Stimulated activated naive CD8-positive, alpha-beta T cell treated with anti-CD3 and anti-CD28 coated beads, Interleukin-15, Interleukin-2, amounts not matched to agents 100 ng/mL and 50 ng/mL, for 24 hours (primary cell): ENCODE measurements at regions not wholly inside any gene's neighbourhood (a gene's known extent, or its start where the extent isn't known, plus 50 kb on each side); places are given as distances from the start of the nearest gene placed in this dataset.
A peak's percentile ranks its signal among the peaks of the same experiment; 100 is the strongest.

Experiments
- H3K27ac Mint-ChIP-seq: one replicate; pipeline ENCODE4 v1.8.0; 2021; ENCODE audit warnings: mild to moderate bottlenecking, mixed read lengths
- H3K27me3 Mint-ChIP-seq: one replicate; pipeline ENCODE4 v1.8.0; 2021; ENCODE audit warnings: mixed read lengths
- H3K36me3 Mint-ChIP-seq: one replicate; pipeline ENCODE4 v1.8.0; 2021; ENCODE audit warnings: low read depth, mixed read lengths
- H3K4me1 Mint-ChIP-seq: one replicate; pipeline ENCODE4 v1.8.0; 2021; ENCODE audit warnings: low read depth, mixed read lengths
- H3K4me3 Mint-ChIP-seq: one replicate; pipeline ENCODE4 v1.8.0; 2021; ENCODE audit warnings: mild to moderate bottlenecking, mixed read lengths
- H3K9me3 Mint-ChIP-seq: one replicate; pipeline ENCODE4 v1.8.0; 2021; ENCODE audit warnings: mixed read lengths

DNA sequence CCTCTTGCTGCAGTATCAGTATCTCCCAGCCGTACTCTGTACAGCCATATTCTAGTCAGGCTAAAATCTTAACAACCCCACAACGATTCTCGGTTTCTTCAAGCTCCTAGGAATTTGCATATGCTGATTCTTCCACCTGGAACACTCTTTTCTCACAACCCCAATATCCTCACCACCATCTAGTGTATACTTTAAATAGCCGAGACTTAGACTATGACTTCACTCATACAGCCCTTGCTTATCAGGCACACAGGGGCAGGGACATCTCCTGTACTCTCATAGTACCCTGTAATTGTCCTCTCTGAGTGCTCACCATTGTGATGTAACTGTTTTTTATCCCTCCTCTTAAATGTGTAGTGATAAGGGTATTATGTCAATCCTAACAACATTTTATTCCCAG lies 2126.4 kb upstream of the TENM3 start:
- H3K36me3 Mint-ChIP-seq: no peaks in the 10 kb centered on the region
- peaks cover 5% of the 10 kb centered on the region for H3K9me3 Mint-ChIP-seq
- no peaks in the 10 kb centered on the region for H3K4me1 Mint-ChIP-seq
- H3K27me3 Mint-ChIP-seq: no peaks in the 10 kb centered on the region
- H3K4me3 Mint-ChIP-seq: no peak overlapping the region
- H3K27ac Mint-ChIP-seq: no peak overlapping the region

DNA sequence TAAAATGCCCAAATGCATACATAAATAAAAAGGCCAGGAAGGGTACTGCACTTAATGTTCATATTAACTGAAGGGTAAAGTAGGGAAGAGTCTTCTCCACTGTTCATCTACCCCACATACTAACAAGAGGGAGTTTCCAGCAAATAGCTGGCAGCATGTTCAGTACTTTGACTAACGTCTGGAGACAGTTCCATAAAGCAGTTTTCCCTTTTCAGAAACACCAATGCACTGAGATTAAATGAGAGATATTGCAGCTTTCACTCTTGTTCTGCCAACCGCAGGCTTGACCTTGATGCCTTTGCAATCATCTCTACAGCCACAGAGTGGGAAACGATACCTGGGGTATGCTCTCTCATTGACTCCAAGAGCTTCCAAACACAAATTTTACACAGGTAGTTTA lies 2123.1 kb upstream of the TENM3 start:
- H3K27me3 Mint-ChIP-seq: no peaks in the 10 kb centered on the region
- no peak overlapping the region for H3K27ac Mint-ChIP-seq
- peaks cover 5% of the 10 kb centered on the region for H3K9me3 Mint-ChIP-seq
- no peaks in the 10 kb centered on the region for H3K4me1 Mint-ChIP-seq
- H3K36me3 Mint-ChIP-seq: no peaks in the 10 kb centered on the region
- H3K4me3 Mint-ChIP-seq: no peak overlapping the region

DNA sequence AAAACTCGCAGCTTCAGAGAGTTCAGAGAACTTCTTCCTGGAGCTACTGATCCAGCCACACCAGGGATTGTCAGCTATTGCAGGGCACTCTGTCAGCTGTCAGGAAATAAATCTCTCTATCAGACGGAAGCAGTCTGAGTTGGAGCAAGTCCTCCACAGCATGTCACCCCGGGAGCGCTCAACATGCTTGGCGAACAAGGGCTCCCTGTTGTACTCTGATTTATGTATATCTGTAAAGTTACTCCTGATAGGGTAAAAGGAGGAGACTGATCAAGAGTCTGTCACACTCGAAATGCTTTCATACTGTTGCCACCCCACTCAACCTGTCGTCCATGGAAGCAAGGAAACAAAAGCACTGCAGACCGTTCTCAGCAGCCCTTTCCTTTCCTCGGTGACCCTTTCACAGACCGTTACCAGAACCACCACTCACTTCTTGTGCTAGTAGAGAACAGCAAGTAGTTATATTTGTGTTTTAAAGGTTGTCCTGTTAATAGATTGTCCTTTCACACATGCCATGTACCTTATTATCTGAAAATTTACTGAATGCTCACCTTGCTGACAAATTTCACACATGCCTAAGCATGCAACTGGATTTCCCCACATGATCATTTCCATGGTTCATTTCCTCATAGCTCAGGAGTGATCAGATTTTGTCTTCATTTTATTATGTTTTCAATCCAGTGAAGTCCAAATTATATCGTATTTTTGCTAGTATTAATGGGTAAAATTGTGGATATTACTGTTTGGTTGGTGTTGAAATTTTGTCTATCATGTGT lies 2108.9 kb upstream of the TENM3 start:
- Mint-ChIP-seq H3K36me3 (no peaks in the 10 kb centered on the region), H3K4me3 (peak overlapping the region; percentile 23), H3K27me3 (no peaks in the 10 kb centered on the region), H3K27ac (no peak overlapping the region), H3K9me3 (no peaks in the 10 kb centered on the region), H3K4me1 (no peaks in the 10 kb centered on the region)

DNA sequence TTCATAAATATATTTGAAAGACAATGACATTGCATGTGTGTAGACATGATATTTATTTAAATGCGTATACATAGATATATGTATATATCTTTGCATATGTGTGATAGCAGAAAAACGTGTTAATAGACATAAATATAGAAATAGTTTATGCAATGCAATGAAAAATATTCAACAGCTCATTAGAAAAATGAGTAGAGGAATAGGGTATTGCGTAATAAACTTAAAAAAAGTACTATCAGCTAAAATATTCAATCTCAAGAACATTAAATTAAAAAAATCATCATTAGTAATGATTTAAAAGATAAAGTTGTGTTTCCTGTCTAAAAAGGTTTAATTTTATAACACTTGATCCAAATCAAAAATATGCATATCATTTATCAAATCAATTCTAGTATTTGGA lies 2101.5 kb upstream of the TENM3 start:
- H3K27ac Mint-ChIP-seq: no peak overlapping the region
- no peak overlapping the region for H3K4me3 Mint-ChIP-seq
- no peaks in the 10 kb centered on the region for H3K36me3 Mint-ChIP-seq
- H3K9me3 Mint-ChIP-seq: peaks cover 3% of the 10 kb centered on the region
- H3K27me3 Mint-ChIP-seq: no peaks in the 10 kb centered on the region
- no peaks in the 10 kb centered on the region for H3K4me1 Mint-ChIP-seq

DNA sequence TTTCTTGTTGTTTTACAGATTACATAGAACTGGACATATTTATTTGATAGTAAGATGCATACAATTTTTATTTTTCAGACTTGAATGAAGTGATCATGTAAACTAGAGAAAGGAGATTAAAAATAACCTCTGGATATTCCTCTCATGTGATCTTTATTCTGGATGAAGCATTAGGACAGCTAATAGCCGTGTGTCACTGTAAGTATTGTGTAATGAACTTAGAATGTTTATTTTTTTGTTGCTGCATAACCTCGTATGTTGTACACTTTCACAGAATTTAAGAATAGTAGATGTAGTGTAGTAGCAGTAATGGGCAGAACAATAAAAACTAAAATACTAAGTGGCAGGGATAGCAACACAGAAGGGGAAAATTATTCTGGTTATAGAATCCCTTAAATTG lies 2094.5 kb upstream of the TENM3 start:
- Mint-ChIP-seq H3K27ac (no peak overlapping the region), H3K4me3 (no peak overlapping the region), H3K9me3 (no peaks in the 10 kb centered on the region), H3K27me3 (no peaks in the 10 kb centered on the region), H3K36me3 (no peaks in the 10 kb centered on the region), H3K4me1 (no peaks in the 10 kb centered on the region)

DNA sequence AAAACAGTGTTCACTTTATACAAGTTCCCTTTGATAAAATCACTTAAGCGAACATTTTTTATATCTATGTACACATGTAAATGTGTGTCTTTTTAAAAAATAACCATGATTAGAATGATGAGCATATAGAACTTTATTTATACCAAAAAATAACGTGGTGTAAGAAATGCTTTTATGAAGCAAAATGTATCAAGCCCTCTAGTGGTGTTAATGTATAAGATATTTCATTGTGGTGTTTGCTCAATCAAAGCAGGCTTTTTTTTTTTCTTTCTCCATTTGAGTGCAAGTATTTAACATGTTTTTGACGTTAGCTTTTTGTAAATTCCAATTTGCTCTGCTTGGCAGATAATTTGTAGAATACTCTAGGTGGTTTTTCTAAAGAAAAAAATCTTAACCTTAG lies 2092.4 kb upstream of the TENM3 start:
- Mint-ChIP-seq H3K27me3 (no peaks in the 10 kb centered on the region), H3K27ac (no peak overlapping the region), H3K36me3 (no peaks in the 10 kb centered on the region), H3K4me1 (no peaks in the 10 kb centered on the region), H3K9me3 (no peaks in the 10 kb centered on the region), H3K4me3 (no peak overlapping the region)

DNA sequence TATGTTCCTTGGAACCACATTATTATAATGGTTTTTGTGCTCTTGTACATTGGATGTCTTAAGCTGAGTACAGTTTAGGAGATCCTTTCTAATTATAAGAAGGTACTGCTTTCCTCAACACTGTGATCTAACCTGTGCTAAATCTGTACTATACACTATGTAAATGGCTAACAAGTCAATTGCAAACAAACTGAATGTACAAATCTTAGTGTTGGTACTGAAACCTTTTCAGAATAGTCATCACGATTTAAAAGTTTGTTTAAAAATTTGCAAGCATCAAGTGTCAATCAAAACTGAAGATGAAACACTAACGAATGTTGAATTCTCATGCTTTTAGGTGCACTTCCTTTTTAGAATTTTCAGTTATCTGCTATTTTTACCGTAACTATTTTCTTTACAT lies 2090.4 kb upstream of the TENM3 start:
- Mint-ChIP-seq H3K27me3 (no peaks in the 10 kb centered on the region), H3K36me3 (no peaks in the 10 kb centered on the region), H3K9me3 (no peaks in the 10 kb centered on the region), H3K4me1 (no peaks in the 10 kb centered on the region), H3K27ac (no peak overlapping the region), H3K4me3 (no peak overlapping the region)

DNA sequence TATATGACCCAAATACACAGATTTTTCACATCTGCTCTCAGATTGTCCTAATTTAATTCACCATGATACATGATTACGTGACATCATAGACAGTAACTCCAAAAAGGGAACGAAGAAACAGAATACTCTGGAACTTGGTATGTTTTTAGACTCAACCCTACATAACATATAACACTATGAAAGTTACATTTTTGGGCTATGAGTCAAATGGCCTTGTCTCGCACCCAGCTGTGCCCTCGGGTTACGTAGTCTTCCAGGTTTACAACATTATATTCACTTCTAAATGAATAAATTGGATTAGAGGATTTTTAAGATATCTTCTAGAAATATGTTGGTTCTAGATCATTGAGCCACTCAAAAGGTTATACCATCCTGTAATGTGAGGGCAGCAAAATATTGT lies 2089.6 kb upstream of the TENM3 start:
- Mint-ChIP-seq H3K4me1 (no peaks in the 10 kb centered on the region), H3K36me3 (no peaks in the 10 kb centered on the region), H3K9me3 (no peaks in the 10 kb centered on the region), H3K27me3 (no peaks in the 10 kb centered on the region), H3K27ac (no peak overlapping the region), H3K4me3 (no peak overlapping the region)

DNA sequence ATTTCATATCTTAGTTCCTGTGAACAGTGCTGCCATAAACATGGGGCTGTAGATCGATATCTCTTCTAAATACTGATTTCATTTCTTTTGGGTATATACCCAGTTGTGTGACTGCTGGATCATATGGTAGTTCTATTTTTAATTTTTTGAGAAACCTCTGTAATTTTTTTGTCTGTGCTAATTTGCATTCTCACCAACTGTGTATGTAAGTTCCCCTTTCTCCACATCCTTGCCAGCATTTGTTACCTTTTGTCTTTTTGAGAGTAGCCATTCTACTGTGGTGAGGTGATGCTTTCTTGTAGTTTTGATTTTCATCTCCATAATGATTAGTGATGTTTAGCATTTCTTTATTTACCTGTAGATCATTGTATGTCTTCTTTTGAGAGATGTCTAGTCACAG lies 2086.5 kb upstream of the TENM3 start:
- no peak overlapping the region for H3K27ac Mint-ChIP-seq
- no peak overlapping the region for H3K4me3 Mint-ChIP-seq
- H3K27me3 Mint-ChIP-seq: no peaks in the 10 kb centered on the region
- H3K36me3 Mint-ChIP-seq: no peaks in the 10 kb centered on the region
- no peaks in the 10 kb centered on the region for H3K4me1 Mint-ChIP-seq
- H3K9me3 Mint-ChIP-seq: no peaks in the 10 kb centered on the region

DNA sequence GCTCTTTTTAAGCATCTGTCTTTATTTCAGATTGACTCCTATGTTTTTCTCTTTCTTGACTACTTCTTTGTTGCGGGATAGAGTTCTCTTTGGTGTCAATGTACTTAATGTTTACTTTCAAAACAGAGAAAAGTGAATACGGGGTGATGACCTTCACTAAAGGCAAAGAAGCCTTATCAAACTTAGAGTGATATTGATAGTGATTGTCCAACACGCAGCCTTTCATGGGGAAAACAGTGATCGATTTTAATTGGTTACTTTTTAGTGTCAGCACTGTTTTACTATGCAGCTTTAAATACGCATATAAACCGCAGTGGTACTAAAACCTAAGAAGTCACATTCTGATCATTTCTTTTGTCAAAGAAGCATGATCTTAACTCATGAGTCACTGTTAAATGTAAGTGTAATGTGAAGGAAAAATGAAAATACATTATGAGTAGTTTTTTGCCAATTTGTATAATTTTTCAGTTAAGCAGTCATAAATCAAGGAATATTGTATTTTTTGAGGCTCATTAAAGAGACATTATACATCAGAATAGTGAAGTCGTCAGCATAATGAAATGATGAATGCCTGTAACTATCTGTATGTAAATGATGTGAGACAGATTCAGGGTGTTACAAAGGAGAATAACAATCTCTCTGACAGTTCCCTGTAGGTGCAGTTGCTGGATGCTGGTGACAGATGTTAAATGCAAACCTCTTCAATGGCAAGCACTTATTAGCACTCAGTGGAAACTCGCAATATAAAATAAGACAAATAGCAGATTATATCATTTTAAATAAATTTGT lies 2082.8 kb upstream of the TENM3 start:
- no peak overlapping the region for H3K27ac Mint-ChIP-seq
- no peaks in the 10 kb centered on the region for H3K36me3 Mint-ChIP-seq
- no peaks in the 10 kb centered on the region for H3K9me3 Mint-ChIP-seq
- no peak overlapping the region for H3K4me3 Mint-ChIP-seq
- no peaks in the 10 kb centered on the region for H3K27me3 Mint-ChIP-seq
- no peaks in the 10 kb centered on the region for H3K4me1 Mint-ChIP-seq

DNA sequence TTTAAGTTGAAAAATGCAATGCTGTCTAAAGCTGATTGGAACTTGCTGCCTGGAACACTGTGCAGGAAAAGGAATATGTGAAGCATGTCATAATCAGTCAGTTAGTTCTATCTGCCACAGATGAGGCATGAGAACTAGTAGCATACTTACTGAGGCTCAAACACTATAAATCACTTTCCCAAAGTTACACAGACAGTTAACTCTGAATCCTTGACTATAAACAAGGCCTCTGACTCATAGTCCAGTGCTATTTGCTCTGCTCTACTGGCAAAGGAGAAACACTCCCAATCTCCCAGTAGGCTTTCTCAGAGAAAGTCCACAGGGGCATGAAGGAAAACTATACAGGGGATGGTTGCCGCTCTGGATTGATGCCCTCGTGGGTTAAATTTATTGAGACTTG lies 2078.4 kb upstream of the TENM3 start:
- H3K9me3 Mint-ChIP-seq: no peaks in the 10 kb centered on the region
- H3K4me1 Mint-ChIP-seq: no peaks in the 10 kb centered on the region
- H3K27me3 Mint-ChIP-seq: no peaks in the 10 kb centered on the region
- H3K4me3 Mint-ChIP-seq: no peak overlapping the region
- no peaks in the 10 kb centered on the region for H3K36me3 Mint-ChIP-seq
- H3K27ac Mint-ChIP-seq: no peak overlapping the region

DNA sequence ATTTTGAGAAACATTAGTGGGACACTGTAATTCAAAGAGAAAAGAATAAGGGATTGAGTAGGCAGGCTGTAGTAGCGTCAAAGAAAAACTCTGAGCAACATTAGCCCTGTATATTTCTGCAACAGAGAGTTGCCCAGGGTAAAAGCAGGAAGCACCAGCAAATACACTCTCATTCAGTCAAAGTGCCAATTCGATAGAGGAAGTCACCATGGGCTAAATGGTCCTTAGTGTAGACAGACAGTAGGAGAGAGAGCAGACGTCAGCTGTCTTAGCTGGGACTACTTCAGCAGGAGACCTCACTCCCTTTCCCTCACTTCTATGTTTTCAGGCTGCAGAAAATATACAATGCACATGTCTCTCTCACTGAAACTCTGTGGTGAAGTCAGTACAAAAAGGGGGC lies 2073.8 kb upstream of the TENM3 start:
- Mint-ChIP-seq H3K36me3 (no peaks in the 10 kb centered on the region), H3K4me1 (no peaks in the 10 kb centered on the region), H3K27me3 (no peaks in the 10 kb centered on the region), H3K4me3 (no peak overlapping the region), H3K9me3 (peaks cover 4% of the 10 kb centered on the region), H3K27ac (no peak overlapping the region)

DNA sequence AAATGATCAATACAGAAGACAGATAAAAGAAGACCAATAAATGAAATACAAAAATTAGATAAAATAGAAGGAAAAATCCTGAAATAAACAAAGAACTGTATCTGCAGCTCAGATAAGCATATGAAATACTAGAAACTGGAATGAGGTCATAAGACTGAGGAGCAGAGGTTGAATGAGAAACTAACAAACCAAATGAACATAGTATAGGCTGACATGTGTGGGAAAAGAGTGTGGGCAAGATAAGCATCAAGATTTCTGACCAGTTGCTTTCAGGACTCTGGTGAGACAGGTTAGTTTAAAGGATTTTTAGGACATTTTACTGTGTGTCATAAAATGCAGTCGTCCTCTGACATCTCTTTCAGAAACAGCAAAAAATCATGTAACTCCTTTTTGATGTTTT lies 2073.2 kb upstream of the TENM3 start:
- no peaks in the 10 kb centered on the region for H3K27me3 Mint-ChIP-seq
- H3K9me3 Mint-ChIP-seq: peaks cover 4% of the 10 kb centered on the region
- no peak overlapping the region for H3K4me3 Mint-ChIP-seq
- no peaks in the 10 kb centered on the region for H3K4me1 Mint-ChIP-seq
- no peak overlapping the region for H3K27ac Mint-ChIP-seq
- no peaks in the 10 kb centered on the region for H3K36me3 Mint-ChIP-seq

DNA sequence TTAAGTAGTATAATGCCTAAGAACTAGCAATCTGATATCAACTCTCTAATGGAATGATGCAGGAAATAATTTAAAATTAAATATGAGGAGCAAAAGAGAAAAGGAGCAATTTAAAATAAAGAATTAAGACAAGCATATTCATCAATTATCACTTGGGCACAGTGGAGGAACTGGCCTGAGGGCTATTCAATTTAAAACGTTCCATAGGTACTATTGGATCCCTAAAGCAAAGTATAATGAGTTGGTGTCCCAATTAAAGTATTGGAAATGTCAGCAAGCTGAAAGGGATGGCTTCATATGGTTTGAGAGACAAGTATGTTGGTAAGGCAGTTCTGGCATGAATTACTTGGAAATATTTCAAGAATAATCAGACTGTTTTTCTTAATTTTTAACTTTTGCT lies 2064.1 kb upstream of the TENM3 start:
- Mint-ChIP-seq H3K4me3 (no peak overlapping the region), H3K27ac (no peak overlapping the region), H3K36me3 (no peaks in the 10 kb centered on the region)

DNA sequence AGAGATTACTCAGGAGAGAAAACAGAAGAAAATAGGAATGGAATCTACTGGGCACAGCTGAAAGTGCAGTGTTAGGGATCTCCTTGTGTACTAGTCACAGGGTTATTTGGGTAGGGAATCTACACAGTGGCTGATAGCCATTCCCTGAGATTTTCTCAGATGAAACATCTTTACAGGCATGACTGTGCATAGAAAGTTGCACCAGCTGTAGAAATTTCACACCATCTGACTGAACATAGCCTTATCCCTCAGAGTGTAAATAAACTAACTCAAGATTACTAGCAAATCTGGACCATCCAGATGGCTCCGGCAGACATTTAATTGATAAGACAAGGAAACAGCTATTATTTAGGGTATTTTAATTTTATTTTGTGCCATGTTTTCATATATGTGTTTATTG lies 2053.5 kb upstream of the TENM3 start:
- no peaks in the 10 kb centered on the region for H3K27me3 Mint-ChIP-seq
- no peaks in the 10 kb centered on the region for H3K36me3 Mint-ChIP-seq
- no peak overlapping the region for H3K4me3 Mint-ChIP-seq
- H3K9me3 Mint-ChIP-seq: peaks cover 10% of the 10 kb centered on the region
- no peaks in the 10 kb centered on the region for H3K4me1 Mint-ChIP-seq
- no peak overlapping the region for H3K27ac Mint-ChIP-seq

More for the DNA sequence above, 2064.1 kb upstream of the TENM3 start:
- H3K27me3 Mint-ChIP-seq: no peaks in the 10 kb centered on the region
- no peaks in the 10 kb centered on the region for H3K4me1 Mint-ChIP-seq
- no peaks in the 10 kb centered on the region for H3K9me3 Mint-ChIP-seq

DNA sequence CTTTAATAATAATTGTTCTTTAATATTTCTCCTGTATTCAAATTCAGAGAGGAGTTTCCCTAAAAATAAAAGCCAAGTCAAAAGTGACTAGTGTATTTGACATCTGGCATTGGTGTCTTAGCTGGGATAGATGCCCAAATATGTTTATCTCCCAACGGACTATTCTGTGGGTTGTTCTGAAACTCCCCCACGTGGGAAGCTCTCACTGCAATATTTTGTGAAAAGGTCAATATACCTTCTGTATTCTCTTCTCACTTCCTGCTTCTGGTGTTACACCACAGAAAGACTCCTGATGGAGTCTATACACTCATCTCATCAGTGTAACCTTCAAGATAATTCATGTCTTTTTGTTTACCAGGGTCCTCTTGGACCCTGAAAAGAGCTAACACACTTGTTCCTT lies 2052.8 kb upstream of the TENM3 start:
- Mint-ChIP-seq H3K27ac (no peak overlapping the region), H3K4me1 (no peaks in the 10 kb centered on the region), H3K27me3 (no peaks in the 10 kb centered on the region), H3K36me3 (no peaks in the 10 kb centered on the region), H3K9me3 (peaks cover 10% of the 10 kb centered on the region), H3K4me3 (no peak overlapping the region)
